Tibial artery (tissue), 4 donors: ENCODE measurements at regions not wholly inside any gene's neighbourhood (a gene's known extent, or its start where the extent isn't known, plus 50 kb on each side); places are given as distances from the start of the nearest gene placed in this dataset.

Experiments used
- DNase-seq, 2 donors: peaks; one replicate each; pipeline ENCODE4 v3.0.0-alpha.2; 2019
- H3K27ac ChIP-seq, 2 donors: fragments of 200-600 bp; sonication (generic) in 1 of 2; 1 replicate in 1 of 2; 2 replicates in 1 of 2; pipeline ENCODE4 v1.5.1; 2018 to 2019; ENCODE audit warnings: mild to moderate bottlenecking in 1 of 2
- H3K27me3 ChIP-seq, 2 donors: fragments of 200-600 bp; sonication (generic) in 1 of 2; one replicate each; pipeline versions ENCODE4 v1.5.1 to v1.6.0; 2016 to 2019
- H3K36me3 ChIP-seq, 3 donors: fragments of 200-600 bp; sonication (generic) in 2 of 3; one replicate each; pipeline ENCODE4 v1.5.1; 2016 to 2019; ENCODE audit warnings: mild to moderate bottlenecking in 2 of 3
- H3K4me1 ChIP-seq, 4 donors: fragments of 200-600 bp; sonication (generic) in 2 of 4; 1 replicate in 3 of 4; 2 replicates in 1 of 4; pipeline ENCODE4 v1.5.1; 2016 to 2019
- H3K4me3 ChIP-seq, 2 donors: fragments of 200-600 bp; sonication (generic) in 1 of 2; 1 replicate in 1 of 2; 2 replicates in 1 of 2; pipeline ENCODE4 v1.5.1; 2018 to 2019; ENCODE audit warnings: mild to moderate bottlenecking in 2 of 2
- H3K9me3 ChIP-seq, 3 donors: fragments of 200-600 bp; sonication (generic) in 1 of 3; one replicate each; pipeline ENCODE4 v1.5.1; 2016 to 2019
- intact Hi-C: fragments of 100-400 bp; cut with DNase I; formaldehyde crosslinking; loops from one replicate; pipeline ENCODE4 v1.15.0; 2023; ENCODE audit warnings: low total_unique reads
- TF ChIP-seq, protein P1 (sequence below), 2 experiments: fragments of 200-600 bp in 1 of 2; fragments of 450-650 bp in 1 of 2; IDR thresholded peaks; one replicate each; pipeline ENCODE4 v1.5.1; 2017 to 2019; ENCODE audit warnings: antibody characterized with exemption in 2 of 2, mild to moderate bottlenecking in 1 of 2, moderate library complexity in 1 of 2

DNA sequence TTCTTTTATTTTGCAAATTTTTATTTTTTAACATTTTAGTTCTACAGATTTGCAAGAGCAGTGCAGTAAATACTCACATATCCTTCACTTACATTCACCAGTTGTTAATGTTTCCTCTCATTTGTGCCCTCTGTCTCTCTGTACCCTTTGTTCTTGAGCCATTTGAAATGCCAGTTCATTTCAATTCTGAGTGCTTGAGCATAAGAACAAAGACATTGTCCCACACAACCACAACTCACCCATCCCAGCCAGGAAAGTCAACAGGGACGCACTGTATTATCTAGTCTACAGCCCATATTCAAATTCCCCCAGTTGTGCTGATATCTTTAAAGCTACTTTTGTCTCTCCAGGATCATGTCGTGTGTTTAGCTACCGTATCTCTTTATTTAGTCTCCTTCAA is 141.4 kb upstream of the SLC6A11 start:
- TF ChIP-seq, protein P1, sequence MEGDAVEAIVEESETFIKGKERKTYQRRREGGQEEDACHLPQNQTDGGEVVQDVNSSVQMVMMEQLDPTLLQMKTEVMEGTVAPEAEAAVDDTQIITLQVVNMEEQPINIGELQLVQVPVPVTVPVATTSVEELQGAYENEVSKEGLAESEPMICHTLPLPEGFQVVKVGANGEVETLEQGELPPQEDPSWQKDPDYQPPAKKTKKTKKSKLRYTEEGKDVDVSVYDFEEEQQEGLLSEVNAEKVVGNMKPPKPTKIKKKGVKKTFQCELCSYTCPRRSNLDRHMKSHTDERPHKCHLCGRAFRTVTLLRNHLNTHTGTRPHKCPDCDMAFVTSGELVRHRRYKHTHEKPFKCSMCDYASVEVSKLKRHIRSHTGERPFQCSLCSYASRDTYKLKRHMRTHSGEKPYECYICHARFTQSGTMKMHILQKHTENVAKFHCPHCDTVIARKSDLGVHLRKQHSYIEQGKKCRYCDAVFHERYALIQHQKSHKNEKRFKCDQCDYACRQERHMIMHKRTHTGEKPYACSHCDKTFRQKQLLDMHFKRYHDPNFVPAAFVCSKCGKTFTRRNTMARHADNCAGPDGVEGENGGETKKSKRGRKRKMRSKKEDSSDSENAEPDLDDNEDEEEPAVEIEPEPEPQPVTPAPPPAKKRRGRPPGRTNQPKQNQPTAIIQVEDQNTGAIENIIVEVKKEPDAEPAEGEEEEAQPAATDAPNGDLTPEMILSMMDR (IDR thresholded peaks at IDR 0.05): no peak
- Histone ChIP-seq H3K4me3 (no peak overlapping the region), H3K9me3 (no peaks in the 10 kb centered on the region), H3K36me3 (no peaks in the 10 kb centered on the region), H3K27ac (no peak overlapping the region), H3K4me1 (no peaks in the 10 kb centered on the region), H3K27me3 (peaks cover 0 to 9% of the 10 kb centered on the region in 2 donors)
- intact Hi-C loops: no loop called here
- DNase-seq: no peak

DNA sequence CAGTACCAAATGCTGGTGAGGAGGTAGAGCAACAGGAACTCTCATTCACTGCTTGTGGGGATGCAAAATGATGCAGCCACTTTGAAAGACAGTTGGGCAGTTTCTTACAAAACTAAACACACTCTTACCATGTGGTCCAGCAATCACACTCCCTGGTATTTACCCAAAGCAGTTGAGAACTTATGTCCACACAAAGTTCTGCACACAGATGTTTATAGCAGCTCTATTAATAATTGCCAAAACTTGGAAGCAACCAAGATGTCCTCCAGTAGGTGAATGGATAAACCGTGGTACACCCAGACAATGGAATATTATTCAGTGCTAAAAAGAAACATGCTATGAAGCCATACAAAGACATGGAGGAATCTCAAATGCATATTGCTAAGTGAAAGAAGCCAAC is 139.1 kb upstream of the SLC6A11 start:
- TF ChIP-seq, protein P1 (IDR thresholded peaks at IDR 0.05): no peak
- H3K4me1 ChIP-seq: no peaks in the 10 kb centered on the region
- DNase-seq: no peak
- no peaks in the 10 kb centered on the region for H3K9me3 ChIP-seq
- H3K27ac ChIP-seq: no peak overlapping the region
- peaks cover 0 to 9% of the 10 kb centered on the region in 2 donors for H3K27me3 ChIP-seq
- H3K4me3 ChIP-seq: no peak overlapping the region
- H3K36me3 ChIP-seq: no peaks in the 10 kb centered on the region
- intact Hi-C loops: no loop called here

DNA sequence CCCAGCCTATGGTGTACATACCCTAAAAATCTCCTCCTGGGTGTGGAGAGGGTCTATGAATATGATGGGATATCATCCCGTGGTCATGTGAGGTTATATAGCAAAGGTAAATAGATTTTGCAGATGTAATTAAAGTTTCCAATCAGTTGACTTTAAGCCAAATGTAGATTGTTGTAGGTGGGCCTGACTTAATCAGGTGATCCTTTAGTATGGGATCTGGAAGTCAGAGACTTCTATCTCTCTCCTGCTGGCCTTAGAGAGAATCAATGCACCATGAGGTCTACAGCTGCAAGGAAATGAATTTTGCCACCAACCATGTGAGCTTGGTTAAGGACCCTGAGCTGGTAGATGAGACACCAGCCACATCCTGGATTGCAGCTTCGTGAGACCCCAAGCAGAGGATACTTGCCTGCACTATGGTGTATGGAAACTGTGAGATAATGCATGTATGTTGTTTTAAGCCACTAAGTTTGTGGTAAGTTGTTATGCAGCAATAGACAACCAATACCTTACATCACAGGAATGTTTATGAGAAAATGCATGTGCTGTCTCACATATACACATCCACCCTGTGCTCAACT is 137.1 kb upstream of the SLC6A11 start:
- H3K27me3 ChIP-seq: peaks cover 0 to 9% of the 10 kb centered on the region in 2 donors
- H3K9me3 ChIP-seq: no peaks in the 10 kb centered on the region
- intact Hi-C loops: no loop called here
- DNase-seq: no peak
- no peaks in the 10 kb centered on the region for H3K36me3 ChIP-seq
- no peak overlapping the region for H3K27ac ChIP-seq
- no peak overlapping the region for H3K4me3 ChIP-seq
- H3K4me1 ChIP-seq: no peaks in the 10 kb centered on the region
- TF ChIP-seq, protein P1 (IDR thresholded peaks at IDR 0.05): no peak

DNA sequence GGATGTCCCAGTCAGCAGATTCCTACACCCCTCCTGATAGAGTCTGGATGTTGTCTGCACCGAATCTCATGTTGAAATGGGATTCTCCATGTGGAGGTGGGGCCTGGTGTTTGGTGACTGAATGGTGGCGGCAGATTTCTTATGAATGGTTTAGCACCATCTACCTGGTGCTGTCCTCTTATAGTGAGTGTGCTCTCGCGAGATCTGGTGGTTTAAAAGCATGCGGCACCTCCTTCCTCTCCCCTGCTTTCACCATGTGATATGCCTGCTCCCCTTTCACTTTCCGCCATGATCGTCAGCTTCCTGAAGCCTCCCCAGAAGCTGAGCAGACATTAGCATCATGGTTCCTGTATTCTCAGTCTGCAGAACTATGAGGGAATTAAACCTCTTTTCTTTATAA is 135.2 kb upstream of the SLC6A11 start:
- no peak overlapping the region for H3K27ac ChIP-seq
- H3K4me1 ChIP-seq: no peaks in the 10 kb centered on the region
- no peak for DNase-seq
- no peaks in the 10 kb centered on the region for H3K36me3 ChIP-seq
- no peaks in the 10 kb centered on the region for H3K9me3 ChIP-seq
- intact Hi-C loops: no loop called here
- peaks cover 0 to 4% of the 10 kb centered on the region in 2 donors for H3K27me3 ChIP-seq
- H3K4me3 ChIP-seq: no peak overlapping the region
- TF ChIP-seq, protein P1 (IDR thresholded peaks at IDR 0.05): no peak

DNA sequence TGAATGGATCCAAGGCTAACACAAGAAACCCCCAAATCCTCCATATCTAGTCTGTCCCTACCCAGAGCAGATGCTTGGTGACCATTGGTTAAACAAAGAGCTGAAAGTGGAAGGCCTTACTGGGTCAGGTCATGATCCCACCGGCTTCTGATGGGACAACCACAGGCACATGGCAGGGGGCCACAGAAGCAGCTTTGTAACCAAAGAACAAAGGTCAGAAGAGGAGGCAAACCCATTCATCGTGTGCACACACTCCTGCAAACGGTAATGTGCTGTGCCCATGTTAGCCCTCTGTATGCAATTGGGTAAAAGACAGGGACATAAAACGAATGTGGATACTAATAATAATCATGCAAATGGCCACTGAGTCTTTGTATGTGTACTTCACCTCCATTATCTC is 133.3 kb upstream of the SLC6A11 start:
- intact Hi-C loops: no loop called here
- H3K27ac ChIP-seq: no peak overlapping the region
- no peaks in the 10 kb centered on the region for H3K36me3 ChIP-seq
- H3K4me1 ChIP-seq: no peaks in the 10 kb centered on the region
- no peak overlapping the region for H3K4me3 ChIP-seq
- H3K9me3 ChIP-seq: no peaks in the 10 kb centered on the region
- TF ChIP-seq, protein P1 (IDR thresholded peaks at IDR 0.05): no peak
- no peak for DNase-seq
- H3K27me3 ChIP-seq: peaks cover 0 to 3% of the 10 kb centered on the region in 2 donors

DNA sequence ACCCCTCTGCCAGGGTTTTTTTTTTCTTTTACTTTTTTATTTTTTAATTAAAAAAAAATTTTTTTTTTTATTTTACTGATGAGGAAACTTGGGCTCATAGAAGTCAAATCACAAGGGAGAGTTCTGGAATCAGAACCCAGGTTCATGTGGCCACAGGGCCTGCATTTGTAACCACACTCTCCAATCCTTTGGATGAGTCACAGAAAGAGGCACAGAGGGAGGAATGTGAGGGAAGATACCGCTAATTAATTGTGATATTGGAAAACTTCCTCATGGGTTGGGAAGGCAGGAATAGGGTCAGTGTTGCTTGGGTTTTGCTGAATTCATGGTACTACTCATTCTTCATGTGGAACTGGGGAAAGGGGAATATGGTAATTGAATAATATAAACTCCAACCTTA is 132.9 kb upstream of the SLC6A11 start:
- no peak for DNase-seq
- no peaks in the 10 kb centered on the region for H3K4me1 ChIP-seq
- H3K27ac ChIP-seq: no peak overlapping the region
- peaks cover 0 to 3% of the 10 kb centered on the region in 2 donors for H3K27me3 ChIP-seq
- no peaks in the 10 kb centered on the region for H3K36me3 ChIP-seq
- TF ChIP-seq, protein P1 (IDR thresholded peaks at IDR 0.05): no peak
- intact Hi-C loops: no loop called here
- H3K9me3 ChIP-seq: no peaks in the 10 kb centered on the region
- H3K4me3 ChIP-seq: no peak overlapping the region
